Hematopoietic multipotent progenitor cell treated with erythropoietin and hydrocortisone succinate and interleukin-3 and kit ligand, for 8 days (in vitro differentiated cells): ENCODE measurements at regions not wholly inside any gene's neighbourhood (a gene's known extent, or its start where the extent isn't known, plus 50 kb on each side); places are given as distances from the start of the nearest gene placed in this dataset.
"Not testable (repeated sequence)": the region's sequence is repeated elsewhere in the genome, so short reads cannot be mapped to it uniquely, and the experiment has no call there.

Experiments used
- DNase-seq: peaks from one replicate; pipeline ENCODE4 v3.0.0-alpha.2; 2015

DNA sequence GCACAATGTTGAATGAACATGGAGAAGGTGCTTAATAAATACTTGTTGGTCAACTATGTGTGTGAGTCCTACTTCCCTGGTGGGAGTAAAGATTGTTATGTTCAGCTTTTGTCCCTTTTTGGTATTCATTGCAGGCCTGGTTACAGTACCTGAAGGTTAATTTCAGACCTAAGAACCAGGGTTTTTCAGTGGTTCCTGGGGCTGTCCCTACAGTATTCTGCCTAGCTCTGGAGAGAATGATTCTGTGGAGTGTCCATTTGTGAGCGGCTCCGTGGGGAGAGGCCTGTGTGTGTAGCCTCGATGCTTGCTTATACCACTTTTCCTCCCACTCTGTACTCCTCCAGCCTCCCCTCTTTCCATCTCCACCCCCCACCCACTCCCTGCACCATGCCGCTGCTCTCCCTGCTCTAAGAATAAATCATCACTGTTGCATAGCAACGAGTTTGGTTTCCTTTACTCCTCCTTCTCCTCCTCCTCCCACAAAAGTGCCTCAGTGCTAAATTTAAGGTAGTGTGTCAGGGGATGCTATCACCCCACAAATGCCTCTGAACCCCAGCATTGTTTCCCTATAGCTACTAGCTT, 150.6 kb upstream of the ROPN1 start:
- no peak for DNase-seq

DNA sequence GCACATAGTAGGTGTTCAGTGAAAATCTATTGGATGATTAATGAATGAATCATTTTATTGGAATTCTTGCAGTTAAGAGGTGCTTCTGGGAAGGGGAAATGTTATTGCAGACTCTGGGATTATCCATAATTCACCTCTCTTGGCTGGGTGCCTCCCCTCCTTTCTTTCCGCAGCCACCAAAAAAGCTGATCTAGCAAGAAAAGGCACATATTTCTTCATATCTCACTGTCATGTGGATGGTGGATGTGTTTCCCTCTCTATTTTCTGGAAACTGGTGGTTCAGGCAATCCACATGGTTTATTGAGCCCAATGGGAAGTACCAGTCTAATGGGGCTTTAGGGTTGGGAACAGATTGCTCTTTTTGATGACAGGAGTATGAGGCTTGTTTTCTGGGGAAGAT, 151.1 kb upstream of the ROPN1 start:
- no peak for DNase-seq

DNA sequence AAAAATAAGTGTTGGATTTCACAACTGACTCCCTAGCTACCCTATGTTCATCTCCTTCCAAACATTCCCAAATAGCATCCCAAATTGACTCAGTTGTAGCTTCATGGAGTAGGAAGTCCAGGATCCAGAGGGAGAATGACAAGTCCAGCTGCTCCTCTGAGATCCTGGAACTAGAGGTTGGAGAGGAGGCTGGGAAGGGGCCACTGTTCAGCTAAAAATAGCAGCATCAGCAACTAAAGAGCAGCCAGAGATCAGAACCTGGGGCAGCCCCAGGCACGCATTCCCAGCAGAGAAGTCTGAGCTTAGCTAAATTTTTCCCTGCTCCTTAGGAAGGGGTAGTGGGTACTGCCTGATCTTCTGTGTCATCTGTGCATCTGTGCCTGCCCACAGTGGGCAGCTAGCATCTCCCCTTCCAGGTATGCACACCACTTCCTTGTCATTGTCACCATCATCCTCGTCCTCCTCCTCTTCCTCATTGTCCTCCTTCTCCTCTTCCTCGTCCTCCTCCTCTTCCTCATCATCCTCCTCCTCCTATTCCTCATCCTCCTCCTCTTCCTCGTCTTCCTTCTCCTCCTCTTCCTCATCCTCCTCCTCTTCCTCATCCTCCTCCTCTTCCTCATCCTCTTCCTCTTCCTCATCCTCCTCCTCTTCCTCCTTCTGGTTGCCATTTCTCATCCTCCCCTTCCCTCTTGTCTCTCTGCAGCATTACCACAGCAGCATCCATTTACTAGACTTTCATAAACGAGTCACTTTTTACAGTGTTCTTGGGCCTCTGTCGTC, 152.3 kb upstream of the ROPN1 start:
- DNase-seq, result no peak

DNA sequence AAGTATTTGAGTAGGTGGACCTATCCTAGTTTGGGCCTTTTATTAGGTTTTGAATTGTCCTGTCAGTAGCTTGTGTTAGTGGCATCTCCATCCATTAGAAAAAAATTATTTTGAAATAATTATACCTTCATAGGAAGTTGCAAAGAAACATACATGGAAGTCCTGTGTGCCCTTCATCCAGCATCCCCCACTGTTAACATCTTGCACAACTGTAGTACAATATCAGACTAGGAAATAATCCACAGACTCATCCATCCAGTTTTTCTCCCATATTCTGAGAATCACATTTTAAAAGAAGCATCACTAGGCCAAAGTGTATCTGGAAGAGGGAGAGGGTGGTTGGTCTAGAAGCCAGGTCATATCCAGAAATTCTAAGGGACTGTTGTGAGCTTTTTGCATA, 155.5 kb upstream of the ROPN1 start:
- DNase-seq, result no peak

DNA sequence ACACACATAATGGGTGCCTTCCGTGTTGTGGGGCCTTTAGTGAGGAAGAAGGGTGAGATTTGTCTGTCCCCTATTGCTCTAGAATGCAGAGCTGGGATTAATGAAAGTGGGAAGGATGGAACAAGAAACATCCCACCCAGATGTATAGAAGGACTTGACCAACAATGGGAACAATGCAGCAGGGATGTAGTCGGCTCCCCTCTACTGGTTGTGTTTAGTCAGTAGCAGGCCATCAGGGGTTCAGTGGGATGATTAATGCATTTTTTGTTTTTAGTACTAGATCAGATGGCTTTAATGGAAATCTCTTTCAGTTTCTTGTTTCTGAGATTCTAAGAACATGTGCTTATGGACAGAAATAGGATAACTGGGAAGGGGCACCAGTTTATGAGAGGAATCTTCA, 156.0 kb upstream of the ROPN1 start:
- DNase-seq, result no peak

DNA sequence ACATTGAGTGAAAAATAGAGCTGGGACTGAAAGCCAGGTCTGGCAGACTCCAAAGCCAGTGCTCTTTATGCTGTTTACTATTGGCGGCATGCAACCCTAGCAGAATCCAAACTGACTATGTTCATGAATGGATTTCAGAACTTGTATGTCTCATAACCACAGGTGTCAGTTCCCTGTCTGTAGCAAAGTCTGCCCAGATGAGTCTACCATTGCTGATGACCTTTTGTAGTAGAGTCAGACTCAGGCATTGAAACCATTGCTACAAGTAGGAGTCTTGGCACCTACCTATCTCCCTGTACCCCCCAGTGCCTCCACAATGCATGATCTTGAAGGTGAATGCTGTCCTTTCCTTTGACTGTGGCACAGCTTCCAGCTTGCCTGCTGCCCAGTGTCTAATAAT, 157.2 kb upstream of the ROPN1 start:
- DNase-seq, result no peak

DNA sequence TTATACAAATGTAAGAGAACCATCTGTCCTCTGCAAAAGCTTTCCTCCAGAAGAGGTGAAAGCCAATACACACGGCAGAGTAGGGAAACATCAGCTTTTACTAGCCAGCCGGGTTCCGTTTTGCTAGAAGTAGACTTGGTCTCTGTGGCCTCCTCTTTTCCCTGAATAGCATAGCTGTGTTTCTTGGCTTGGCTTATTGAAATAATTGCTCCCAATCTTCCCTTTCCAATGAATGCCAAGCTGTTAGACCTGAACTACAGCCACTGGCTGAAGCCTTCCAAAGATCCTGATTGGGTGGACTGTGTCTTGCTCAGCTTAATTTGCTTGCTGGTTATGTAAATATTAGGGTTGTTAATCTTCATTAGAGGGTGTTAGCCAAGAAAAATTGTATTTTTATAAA, 157.8 kb upstream of the ROPN1 start:
- no peak for DNase-seq

DNA sequence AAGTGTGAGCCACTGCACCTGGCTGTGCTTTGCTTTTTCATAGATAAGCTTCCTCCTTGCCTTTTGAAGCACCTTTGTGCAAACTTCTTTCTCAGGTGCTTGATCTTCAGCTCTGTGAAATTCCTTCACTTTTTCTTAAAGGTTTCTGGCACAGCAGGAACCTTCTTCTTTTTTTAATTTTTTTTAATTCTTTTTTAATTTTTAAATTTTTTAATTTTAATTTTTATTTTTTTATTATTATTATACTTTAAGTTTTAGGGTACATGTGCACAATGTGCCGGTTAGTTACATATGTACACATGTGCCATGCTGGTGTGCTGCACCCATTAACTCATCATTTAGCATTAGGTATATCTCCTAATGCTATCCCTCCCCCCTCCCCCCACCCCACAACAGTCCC, 161.0 kb upstream of the ROPN1 start:
- DNase-seq, result not testable (repeated sequence)

DNA sequence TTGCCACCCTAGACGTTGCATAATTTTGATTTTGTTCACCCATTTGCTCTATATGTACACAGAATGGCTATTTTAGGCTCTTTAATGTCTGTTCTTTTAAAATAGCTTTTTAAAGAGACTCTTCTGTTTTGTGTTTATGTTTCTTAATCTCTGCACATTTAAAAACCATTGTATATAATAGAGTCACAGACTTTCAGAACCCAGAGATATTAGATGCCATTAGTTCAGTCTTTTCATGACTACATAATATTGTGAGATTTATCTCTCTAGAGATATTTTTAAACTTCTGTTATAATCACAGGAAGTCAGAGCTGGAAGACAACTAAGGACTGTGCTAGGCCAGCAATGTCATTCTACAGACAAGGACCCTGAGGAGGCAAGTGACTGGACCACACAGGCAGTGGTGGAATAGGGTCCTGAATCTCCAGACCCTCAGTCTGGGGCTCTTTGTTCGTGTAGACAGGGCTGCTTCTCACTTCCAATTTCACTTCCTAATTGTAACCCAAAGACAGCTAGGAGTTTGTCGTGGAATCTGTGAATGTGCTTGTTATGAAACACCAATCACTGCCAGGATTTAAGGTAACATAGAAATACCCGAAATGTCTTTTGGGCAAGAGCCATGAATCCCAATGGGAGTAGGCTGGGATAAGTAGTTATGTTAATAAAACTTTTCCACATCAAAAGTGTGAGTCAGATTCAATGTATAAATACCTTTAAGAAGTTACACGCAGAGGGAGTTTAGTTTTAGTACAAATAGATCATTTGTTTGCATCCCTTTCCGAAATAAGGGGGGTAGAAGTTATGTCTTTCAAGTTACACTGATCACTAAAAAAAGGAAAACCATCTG, 165.2 kb upstream of the ROPN1 start:
- no peak for DNase-seq

DNA sequence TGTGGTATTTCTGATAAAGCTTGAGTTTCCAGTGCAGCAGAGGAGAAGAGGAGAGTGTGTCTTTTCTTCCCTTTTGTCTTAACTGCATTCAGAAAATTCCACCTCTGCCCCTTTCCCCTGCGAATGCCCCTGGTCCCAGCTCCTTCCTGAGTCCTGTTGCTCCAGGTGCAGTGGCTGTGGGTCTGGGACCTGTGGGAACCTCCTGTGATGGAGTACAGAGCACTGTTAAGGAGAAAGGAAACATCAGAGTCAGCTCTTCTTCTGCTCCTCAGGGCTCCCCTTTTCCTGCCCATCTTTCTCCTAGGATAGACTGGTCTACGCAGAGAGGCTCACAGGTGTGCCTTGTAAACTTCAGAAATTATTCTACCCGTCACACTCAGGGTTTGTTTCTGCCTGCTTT, 165.8 kb upstream of the ROPN1 start:
- no peak for DNase-seq

DNA sequence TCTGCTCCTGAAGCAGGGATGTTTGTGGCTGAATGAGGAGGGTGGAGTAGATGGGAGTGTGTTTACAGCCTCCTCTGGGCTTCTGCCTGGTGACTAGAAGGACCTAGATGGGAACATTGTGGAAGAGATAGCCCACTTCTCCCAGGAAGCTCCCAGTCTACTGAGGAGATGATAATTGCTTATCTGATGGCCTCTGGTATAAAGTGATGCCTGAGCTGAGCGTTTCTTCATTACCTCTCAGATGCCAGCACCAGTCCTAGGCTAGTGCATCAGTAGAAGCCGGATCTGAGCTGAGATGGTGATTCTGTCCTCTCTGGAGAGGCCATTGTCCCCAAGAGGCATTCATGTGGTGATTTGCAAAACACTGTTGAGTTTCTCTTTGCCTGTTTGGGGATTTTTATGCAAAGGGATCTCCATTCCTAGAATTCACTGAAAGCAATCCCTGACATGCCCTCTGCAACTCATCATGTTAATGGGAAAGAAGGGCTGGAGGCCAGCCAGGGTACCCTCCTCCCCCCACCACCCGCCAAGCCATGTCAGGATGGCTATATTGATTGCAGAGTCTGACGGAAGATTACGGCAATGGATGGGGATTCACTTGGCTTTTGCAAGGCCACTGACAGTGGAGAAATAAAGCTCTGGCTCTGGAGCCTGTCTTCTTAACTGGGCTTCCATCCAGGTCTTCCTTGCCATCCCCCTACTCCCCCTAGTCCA, 166.4 kb upstream of the ROPN1 start:
- DNase-seq, result no peak

DNA sequence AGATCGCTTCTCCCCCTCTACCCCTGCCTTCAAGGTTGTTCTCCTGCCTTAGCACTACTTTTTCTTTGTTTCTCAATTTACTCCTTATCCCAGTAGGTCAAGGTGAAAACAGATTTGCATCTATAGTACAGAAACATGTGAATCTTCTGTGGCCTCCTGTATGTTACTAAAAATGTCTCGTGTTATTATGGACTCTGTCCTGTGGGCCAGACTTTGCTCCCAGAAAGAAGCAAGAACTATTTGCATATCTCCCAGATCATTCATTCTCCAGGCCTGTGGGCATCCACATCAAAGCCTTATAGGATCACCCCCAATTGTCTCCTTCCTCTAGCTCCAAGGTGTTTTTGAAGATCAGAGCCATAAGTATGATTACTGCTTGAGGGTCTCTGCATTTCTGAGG, 169.5 kb upstream of the ROPN1 start:
- DNase-seq, result no peak

DNA sequence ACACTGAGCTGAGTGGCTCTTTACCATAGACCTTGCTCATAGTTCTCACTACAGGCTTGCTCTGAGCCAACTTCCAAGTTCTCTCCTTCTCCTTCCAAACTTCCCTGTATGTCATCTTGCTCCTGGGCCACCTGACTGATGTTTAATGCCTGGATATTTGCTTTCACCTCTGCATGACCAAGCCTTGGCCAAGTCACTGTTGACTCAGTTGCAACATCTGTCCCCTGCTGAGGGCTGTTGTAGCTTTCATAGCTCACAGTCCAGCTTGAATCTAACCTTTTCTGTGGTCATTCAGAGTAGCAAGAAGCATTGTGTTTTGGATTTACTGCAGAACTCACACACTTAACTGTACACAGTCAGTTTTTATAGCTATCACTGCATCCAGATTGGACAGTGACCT, 171.8 kb upstream of the ROPN1 start:
- DNase-seq, result no peak

DNA sequence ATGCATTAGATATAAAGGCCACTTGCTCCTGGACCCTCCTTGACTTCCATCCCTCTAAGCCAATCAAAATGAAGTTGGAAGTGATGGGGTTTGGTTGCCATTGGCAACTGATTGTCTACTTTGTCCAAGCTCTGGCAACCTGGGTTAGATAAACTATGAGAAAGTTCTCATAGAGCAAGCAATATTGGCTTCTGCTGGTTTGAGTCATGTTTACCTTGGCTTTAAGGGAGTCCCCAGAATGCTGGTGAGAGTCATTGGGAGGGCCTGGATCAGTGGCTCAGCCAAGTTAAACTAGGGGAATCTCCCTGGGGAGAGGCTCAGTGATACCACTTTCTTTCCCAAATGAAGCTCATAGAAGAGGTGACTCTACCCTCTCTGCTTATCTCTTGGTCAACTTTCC, 176.3 kb upstream of the ROPN1 start:
- no peak for DNase-seq

DNA sequence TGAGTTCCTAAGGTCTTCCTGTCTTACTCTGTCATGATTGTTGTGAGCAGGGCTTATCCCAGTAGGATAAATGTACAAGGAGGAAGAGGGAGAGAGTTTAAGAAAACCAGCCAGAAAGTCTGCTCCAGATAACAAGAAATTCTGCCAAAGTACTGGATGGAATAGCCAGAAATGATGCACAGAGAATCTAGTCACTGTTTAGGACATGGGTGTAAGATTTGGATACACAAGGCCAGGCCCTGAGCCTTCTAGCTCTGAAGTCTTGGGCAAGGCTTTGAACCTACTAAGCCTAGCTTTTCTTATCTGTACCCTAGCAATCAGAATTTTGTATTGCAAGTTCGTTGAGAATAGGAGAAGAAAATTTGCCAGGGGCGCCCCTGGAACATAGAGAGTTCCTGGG, 180.4 kb upstream of the ROPN1 start:
- DNase-seq, result no peak

DNA sequence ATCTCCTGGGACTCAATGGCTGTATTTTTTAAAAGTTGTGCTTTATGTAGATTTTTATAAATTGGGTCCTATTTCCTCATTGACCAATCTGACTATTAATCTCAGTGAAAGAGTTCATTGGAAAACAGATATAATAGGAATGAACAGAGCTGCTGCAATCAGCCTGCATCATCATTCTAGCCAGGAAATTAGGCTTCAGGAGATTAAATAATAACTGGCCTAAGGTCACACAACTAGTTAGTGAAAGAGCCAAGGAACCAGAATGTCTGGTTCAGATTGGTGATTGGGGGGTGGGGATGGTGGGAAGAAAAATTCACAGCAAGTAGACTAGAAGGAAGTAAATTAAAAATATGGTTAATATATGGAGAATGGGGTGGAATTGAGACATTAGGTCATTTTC, 180.9 kb upstream of the ROPN1 start:
- DNase-seq, result no peak

DNA sequence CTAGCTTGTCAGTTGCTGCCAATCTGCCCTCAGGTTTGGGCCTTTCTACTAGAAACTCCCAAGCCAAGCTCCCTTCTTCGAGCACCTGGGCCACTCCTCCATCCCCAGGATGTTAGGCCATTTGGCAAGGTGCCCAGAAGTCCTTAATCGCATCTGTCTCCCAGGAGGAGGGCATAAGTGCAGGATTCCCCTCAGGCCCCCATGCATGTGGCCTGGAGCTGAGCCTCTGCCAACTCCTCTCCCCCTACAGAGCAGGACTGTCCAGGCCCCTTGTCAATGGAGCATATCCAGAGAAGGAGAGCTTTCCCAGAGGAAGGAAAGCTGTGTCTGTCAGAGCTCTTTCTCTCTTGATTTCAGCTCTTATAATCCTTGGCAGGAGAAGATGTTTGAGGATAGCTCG, 182.6 kb upstream of the ROPN1 start:
- DNase-seq, result no peak

DNA sequence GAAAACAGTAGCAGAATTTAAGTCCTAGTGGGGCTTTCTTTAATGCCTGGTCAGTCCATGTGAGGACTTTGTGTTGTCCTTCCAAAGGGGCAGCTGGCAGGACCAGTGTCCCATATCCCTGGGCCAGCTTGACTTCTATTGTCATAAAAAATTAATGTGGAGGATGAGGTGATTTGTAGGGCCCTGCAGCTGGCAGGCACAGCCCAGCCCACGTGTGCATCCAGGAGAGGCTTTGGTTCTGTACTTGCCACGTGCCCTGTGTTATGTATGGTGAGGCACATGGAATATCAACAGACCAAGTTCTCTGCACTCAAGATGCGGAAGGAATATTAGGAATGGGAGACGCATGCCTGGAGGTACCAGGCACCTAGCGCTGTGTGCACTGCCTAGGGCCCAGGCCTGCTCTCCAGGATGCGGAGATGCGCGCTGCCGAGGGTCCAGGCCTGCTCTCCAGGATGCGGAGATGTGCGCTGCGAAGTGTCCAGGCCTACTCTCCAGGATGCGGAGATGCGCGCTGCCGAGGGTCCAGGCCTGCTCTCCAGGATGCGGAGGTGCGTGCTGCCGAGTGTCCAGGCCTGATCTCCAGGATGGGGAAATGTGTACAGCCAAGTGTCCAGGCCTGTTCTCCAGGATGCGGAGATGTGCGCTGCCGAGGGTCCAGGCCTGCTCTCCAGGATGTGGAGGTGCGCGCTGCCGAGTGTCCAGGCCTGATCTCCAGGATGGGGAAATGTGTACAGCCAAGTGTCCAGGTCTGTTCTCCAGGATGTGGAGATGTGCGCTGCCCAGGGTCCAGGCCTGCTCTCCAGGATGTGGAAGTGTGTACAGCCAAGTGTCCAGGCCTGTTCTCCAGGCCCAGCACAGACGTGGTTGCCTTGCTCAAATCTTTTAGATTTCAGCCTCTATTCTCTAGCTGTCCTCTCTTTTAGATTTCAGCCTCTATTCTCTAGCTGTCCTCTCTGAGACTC, 183.3 kb upstream of the ROPN1 start:
- no peak for DNase-seq

DNA sequence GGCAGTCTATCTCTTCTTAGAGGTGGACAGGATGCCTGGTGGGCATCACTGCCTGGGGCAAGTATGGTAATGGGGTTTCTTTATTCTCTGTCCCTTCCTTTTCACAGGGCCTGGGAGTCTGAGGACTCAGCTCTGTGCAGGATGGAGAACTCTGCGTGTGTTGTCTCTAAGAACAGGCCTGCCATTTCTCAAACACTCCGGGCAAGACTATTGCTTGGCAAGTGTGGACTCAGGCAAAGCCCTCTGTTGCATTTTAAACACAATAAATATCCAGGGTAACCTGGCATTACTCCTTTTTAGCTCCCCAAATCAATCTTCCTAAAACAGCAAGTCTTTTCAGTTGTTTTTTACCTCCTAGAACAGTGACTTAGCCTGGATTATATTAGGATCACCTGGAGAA, 185.1 kb upstream of the ROPN1 start:
- no peak for DNase-seq

DNA sequence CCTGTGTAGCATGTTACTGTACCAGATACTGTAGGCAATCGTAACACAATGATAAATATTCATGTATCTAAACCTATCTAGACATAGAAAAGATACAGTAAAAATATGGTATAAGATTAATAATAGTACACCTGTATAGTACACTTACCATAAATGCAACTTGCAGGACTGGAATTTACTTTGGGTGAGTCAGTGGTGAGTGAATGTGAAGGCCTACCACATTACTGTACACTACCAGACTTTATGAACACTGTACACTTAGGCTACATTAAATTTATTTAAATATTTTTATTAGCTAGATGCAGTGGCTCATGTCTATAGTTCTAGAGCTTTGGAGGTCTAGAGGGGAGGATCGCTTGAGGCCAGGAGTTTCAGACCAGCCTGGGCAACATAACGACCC, 186.6 kb upstream of the ROPN1 start:
- no peak for DNase-seq

DNA sequence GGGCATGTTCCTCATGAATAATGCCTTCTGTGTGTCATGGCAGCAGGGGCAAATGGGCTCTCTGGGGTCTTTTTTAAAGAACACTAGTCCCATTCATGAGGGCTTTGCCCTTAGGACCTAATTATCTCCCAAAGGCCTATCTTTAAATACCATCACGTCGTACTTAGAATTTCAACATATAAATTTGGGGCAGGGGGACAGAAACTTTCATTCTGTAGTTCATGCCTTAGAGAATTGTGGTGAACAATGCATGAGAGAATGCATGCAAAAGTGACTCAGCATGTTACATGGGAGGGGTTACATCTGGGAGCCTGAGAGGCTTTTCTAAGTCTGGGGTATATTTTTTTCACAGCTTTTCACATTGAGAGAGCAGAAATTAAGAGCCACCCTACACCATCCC, 208.5 kb upstream of the ROPN1 start:
- DNase-seq, result no peak

DNA sequence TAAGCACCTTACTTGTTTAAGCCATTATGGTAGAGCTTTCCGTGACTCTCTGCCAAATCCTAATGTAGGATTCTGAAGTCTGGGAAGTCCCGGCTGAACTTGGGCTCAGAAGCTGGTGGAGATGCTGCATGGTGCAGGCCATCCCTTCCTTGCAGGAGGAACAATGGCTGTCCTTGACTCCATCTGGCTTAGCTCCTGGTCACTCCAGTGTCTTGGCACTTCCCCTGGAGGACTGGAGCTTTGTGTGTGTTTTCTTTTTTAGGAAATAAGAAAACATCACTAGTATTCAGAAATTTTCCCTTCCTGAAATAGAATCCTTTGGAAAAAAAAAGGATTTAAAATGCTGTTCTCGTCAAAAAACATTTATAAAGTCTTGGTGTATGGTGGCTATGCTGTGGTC, 209.3 kb upstream of the ROPN1 start:
- no peak for DNase-seq
